HepG2 (cell line): ENCODE measurements at regions not wholly inside any gene's neighbourhood (a gene's known extent, or its start where the extent isn't known, plus 50 kb on each side); places are given as distances from the start of the nearest gene placed in this dataset.

ENCODE experiments used
- ATAC-seq: fragments of 200-7000 bp; cut with Tn5 transposase; 3 replicates; pipeline ENCODE4 v1.9.1; 2020; ENCODE audit warnings: mild to moderate bottlenecking, moderate library complexity
- BruUV-seq: library from RNA; stranded (reverse); fragments of 400-500 nt; replicated peaks from 2 replicates; lab custom pipeline; 2021; lab: Mats Ljungman, UMichigan
- CTCF ChIA-PET: fragments of 300-600 bp; formaldehyde crosslinking; extraction: SDS; loops from one replicate; lab custom pipeline; 2021; ENCODE audit warnings: low total read pairs, inconsistent platforms, low intra/inter-chr PET ratio; lab: Yijun Ruan, JAX
- POLR2A ChIA-PET: fragments of 350-600 bp; sonication (Branson Sonifier 250); formaldehyde crosslinking; loops from one replicate; lab custom pipeline; 2020; ENCODE audit warnings: antibody characterized with exemption, inconsistent platforms; lab: Yijun Ruan, JAX
- DNase-seq: peaks from one replicate; pipeline ENCODE4 v3.0.0-alpha.2; 2015; ENCODE audit warnings: low spot score
- FAIRE-seq: peaks from 3 replicates; lab custom pipeline; 2011; peaks lifted over from hg19 to GRCh38; lab: Jason Lieb, UNC
- H2AFZ ChIP-seq: one replicate; pipeline ENCODE4 v1.6.1; 2011; ENCODE audit warnings: low read length, inconsistent platforms
- H3K27ac ChIP-seq: fragments of 300-600 bp; 3 replicates; pipeline ENCODE4 v1.8.0; 2011; ENCODE audit warnings: mixed run types, mild to moderate bottlenecking, mixed read lengths, low read length, inconsistent platforms; ENCODE audit not compliant: insufficient read depth; ENCODE audit errors: extremely low read length
- H3K27me3 ChIP-seq, 2 experiments: fragments of 200-600 bp in 1 of 2; 2 replicates in 1 of 2; 3 replicates in 1 of 2; pipeline versions ENCODE4 v1.6.0 to v1.8.0; 2011; ENCODE audit warnings: low read length in 2 of 2, mild to moderate bottlenecking in 2 of 2, moderate library complexity in 2 of 2, inconsistent platforms in 1 of 2; ENCODE audit not compliant: insufficient read depth in 2 of 2, control insufficient read depth in 1 of 2
- H3K36me3 ChIP-seq, 2 experiments: fragments of 200-600 bp in 1 of 2; replicated peaks in 1 of 2; 2 replicates in 1 of 2; 3 replicates in 1 of 2; pipeline versions ENCODE4 v1.5.1 to v1.8.0; 2011; ENCODE audit warnings: low read length in 2 of 2, inconsistent platforms in 1 of 2; ENCODE audit not compliant: insufficient read depth in 2 of 2, control insufficient read depth in 1 of 2
- H3K4me1 ChIP-seq: 2 replicates; pipeline ENCODE4 v1.5.1; 2012; ENCODE audit warnings: low read length, inconsistent platforms; ENCODE audit not compliant: insufficient read depth
- H3K4me2 ChIP-seq: 2 replicates; pipeline ENCODE4 v1.6.0; 2011; ENCODE audit warnings: low read depth, low read length, inconsistent platforms
- H3K4me3 ChIP-seq, 3 experiments: fragments of 200-600 bp in 1 of 3; sonication (generic), shearing (Covaris generic) in 1 of 3; replicated peaks in 1 of 3; 2 replicates each; pipeline ENCODE4 v1.5.1; 2011 to 2016; ENCODE audit warnings: low read length in 3 of 3, inconsistent platforms in 2 of 3, low read depth in 2 of 3, mild to moderate bottlenecking in 2 of 3, control low read depth in 1 of 3, mixed read lengths in 1 of 3; ENCODE audit not compliant: insufficient read depth in 1 of 3
- H3K79me2 ChIP-seq: one replicate; pipeline ENCODE4 v1.6.1; 2011; ENCODE audit warnings: low read length, inconsistent platforms; ENCODE audit not compliant: insufficient read depth
- H3K9ac ChIP-seq: 2 replicates; pipeline ENCODE4 v1.6.0; 2011; ENCODE audit warnings: mild to moderate bottlenecking, low read depth, low read length, inconsistent platforms; ENCODE audit not compliant: insufficient read depth
- H3K9me3 ChIP-seq: 2 replicates; pipeline ENCODE4 v1.5.1; 2012; ENCODE audit warnings: mild to moderate bottlenecking, low read length
- H4K20me1 ChIP-seq: 2 replicates; pipeline ENCODE4 v1.6.0; 2011; ENCODE audit warnings: inconsistent platforms, mild to moderate bottlenecking, low read length, moderate library complexity; ENCODE audit not compliant: insufficient read depth
- ARNT ChIP-seq: fragments of 450-650 bp; IDR thresholded peaks from 2 replicates; pipeline ENCODE4 v1.6.1; 2017
- CHCHD3 ChIP-seq: sonication (generic); formaldehyde crosslinking; IDR thresholded peaks from 2 replicates; pipeline ENCODE4 v1.8.0; 2022; ENCODE audit warnings: mild to moderate bottlenecking, missing genetic modification reagents, moderate library complexity
- HOXA9 ChIP-seq: sonication (generic); formaldehyde crosslinking; IDR thresholded peaks from 2 replicates; pipeline ENCODE4 v1.8.1; 2022; ENCODE audit warnings: missing genetic modification reagents, mild to moderate bottlenecking, moderate library complexity, borderline replicate concordance
- NFATC3 ChIP-seq: sonication (generic); formaldehyde crosslinking; IDR thresholded peaks from 2 replicates; pipeline ENCODE4 v1.5.1; 2020; ENCODE audit warnings: mild to moderate bottlenecking, missing genetic modification reagents
- REPIN1 ChIP-seq: sonication (generic); formaldehyde crosslinking; IDR thresholded peaks from 2 replicates; pipeline ENCODE4 v1.8.0; 2022; ENCODE audit warnings: missing genetic modification reagents, low read depth, mild to moderate bottlenecking, borderline replicate concordance
- ZBTB42 ChIP-seq: sonication (generic); formaldehyde crosslinking; IDR thresholded peaks from 2 replicates; pipeline ENCODE4 v1.5.0; 2020; ENCODE audit warnings: mild to moderate bottlenecking, missing genetic modification reagents
- ZC3H13 ChIP-seq: sonication (generic); formaldehyde crosslinking; IDR thresholded peaks from 2 replicates; pipeline ENCODE4 v1.8.1; 2023; ENCODE audit warnings: mild to moderate bottlenecking, missing genetic modification reagents, moderate library complexity
- ZFP36 ChIP-seq: fragments of 150-350 bp; IDR thresholded peaks from 2 replicates; pipeline ENCODE4 v1.6.1; 2018; ENCODE audit warnings: borderline replicate concordance, low read length, low read depth; ENCODE audit not compliant: partially characterized antibody
- ZFP41 ChIP-seq: sonication (generic); formaldehyde crosslinking; IDR thresholded peaks from 2 replicates; pipeline ENCODE4 v1.4.0; 2020; ENCODE audit warnings: mild to moderate bottlenecking, missing genetic modification reagents, borderline replicate concordance
- ZNF546 ChIP-seq: sonication (generic); formaldehyde crosslinking; conservative IDR thresholded peaks from 2 replicates; pipeline ENCODE4 v1.8.1; 2023; ENCODE audit warnings: mild to moderate bottlenecking, missing genetic modification reagents
- ZNF550 ChIP-seq: sonication (generic); formaldehyde crosslinking; IDR thresholded peaks from 2 replicates; pipeline ENCODE4 v1.4.0; 2020; ENCODE audit warnings: mild to moderate bottlenecking, missing genetic modification reagents, borderline replicate concordance
- ZNF552 ChIP-seq: sonication (generic); formaldehyde crosslinking; IDR thresholded peaks from 2 replicates; pipeline ENCODE4 v1.9.0; 2022; ENCODE audit warnings: missing genetic modification reagents, mild to moderate bottlenecking, borderline replicate concordance
- ZNF709 ChIP-seq: sonication (generic); formaldehyde crosslinking; IDR thresholded peaks from 2 replicates; pipeline ENCODE4 v1.5.0; 2020; ENCODE audit warnings: mild to moderate bottlenecking, missing genetic modification reagents
- ZNF761 ChIP-seq: sonication (generic); formaldehyde crosslinking; conservative IDR thresholded peaks from 2 replicates; pipeline ENCODE4 v1.4.0; 2020; ENCODE audit warnings: mild to moderate bottlenecking, missing genetic modification reagents
- WGBS: methylation state at CpG from one replicate; pipeline ENCODE4 v1.1.6; 2017; ENCODE audit warnings: low lambda C conversion rate; 5-methylcytosine and 5-hydroxymethylcytosine counted together
- in situ Hi-C: cut with HindIII; loops from 2 replicates; pipeline ENCODE4 v1.10.0; 2017; ENCODE audit warnings: low pct_unique_long_range_greater_than_20kb; ENCODE audit not compliant: extremely low pct_ligation_motif_present
- intact Hi-C: fragments of 100-400 bp; cut with micrococcal nuclease; formaldehyde crosslinking; loops from one replicate; pipeline ENCODE4 v1.10.0; 2022; ENCODE audit not compliant: unreplicated experiment
- TF ChIP-seq, protein P1 (sequence below): sonication (generic); formaldehyde crosslinking; IDR thresholded peaks from 2 replicates; pipeline ENCODE4 v1.5.0; 2020; ENCODE audit warnings: mild to moderate bottlenecking, missing genetic modification reagents
- TF ChIP-seq, protein P2 (sequence below): IDR thresholded peaks from 2 replicates; pipeline ENCODE4 v1.4.0; 2020; ENCODE audit warnings: mild to moderate bottlenecking, missing genetic modification reagents

DNA sequence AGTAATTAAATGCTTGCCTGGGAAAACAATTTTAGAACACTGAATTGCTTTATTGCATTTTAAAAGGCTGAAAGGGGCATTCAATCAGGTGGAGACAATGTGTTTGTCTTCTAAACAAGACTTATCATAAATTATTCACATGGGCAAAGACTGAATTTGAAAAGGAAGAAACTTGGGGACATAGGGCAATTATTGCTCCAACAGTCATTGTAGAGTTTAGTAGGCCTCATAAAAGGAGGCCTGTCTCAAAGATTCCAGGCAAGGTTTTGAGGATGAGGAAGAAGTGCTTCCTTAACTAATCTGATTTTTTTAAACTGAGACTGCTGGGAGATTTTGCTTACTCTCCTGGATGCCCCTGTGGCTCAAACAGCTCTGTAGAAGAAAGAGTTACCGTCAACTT, 174.4 kb upstream of the RPS6KA3 start (continued):
- TF ChIP-seq, protein P1, sequence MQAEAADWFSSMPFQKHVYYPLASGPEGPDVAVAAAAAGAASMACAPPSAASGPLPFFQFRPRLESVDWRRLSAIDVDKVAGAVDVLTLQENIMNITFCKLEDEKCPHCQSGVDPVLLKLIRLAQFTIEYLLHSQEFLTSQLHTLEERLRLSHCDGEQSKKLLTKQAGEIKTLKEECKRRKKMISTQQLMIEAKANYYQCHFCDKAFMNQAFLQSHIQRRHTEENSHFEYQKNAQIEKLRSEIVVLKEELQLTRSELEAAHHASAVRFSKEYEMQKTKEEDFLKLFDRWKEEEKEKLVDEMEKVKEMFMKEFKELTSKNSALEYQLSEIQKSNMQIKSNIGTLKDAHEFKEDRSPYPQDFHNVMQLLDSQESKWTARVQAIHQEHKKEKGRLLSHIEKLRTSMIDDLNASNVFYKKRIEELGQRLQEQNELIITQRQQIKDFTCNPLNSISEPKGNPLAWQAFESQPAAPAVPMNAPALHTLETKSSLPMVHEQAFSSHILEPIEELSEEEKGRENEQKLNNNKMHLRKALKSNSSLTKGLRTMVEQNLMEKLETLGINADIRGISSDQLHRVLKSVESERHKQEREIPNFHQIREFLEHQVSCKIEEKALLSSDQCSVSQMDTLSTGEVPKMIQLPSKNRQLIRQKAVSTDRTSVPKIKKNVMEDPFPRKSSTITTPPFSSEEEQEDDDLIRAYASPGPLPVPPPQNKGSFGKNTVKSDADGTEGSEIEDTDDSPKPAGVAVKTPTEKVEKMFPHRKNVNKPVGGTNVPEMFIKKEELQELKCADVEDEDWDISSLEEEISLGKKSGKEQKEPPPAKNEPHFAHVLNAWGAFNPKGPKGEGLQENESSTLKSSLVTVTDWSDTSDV, result no peak
- no peak for TF ChIP-seq ZC3H13 (CRISPR knock-in tag)
- TF ChIP-seq ZNF709 (CRISPR knock-in tag), result no peak

DNA sequence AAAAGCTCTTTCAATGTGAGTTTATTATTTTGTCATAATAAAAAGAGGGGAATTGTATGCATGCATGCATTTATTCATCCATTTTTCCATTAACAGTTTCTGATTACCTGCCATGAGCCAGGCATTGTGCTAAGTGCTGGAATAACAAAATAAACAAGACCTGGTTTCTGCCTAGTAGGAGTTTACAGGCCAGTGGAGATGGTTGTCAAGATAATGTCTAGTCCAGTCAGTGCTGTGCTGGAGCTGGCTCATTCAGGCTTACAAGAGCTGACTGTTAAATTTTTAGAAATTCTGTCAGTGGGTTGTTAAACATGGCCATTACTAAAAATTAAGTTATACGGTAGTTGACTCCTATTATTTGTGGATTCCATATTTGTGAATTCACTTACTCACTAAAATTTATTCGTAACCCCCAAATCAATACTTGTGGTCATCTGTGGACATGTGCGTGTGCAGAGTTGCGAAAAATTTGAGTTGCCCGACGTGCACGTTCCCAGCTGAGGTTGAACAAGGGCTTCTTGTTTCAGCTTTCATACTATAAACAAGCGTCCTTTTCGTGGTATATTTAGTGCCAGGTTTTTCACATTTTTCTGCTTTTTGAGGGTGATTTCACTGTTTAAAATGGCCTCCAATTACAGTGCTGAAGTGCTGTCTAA, 172.3 kb upstream of the RPS6KA3 start:
- ChIA-PET POLR2A (interaction anchor here (1.0 to 3.4 kb wide), 10 partner anchors 42 to 226 kb away, joined by 3 to 12 read pairs (median 4); no protein-coding TSS in a partner anchor), CTCF (no interaction called here)
- Histone ChIP-seq H3K36me3 (no peaks in the 10 kb centered on the region), H3K27me3 (no peaks in the 10 kb centered on the region), H3K79me2 (peaks cover 2% of the 10 kb centered on the region), H2AFZ (no peak overlapping the region), H4K20me1 (no peaks in the 10 kb centered on the region), H3K27ac (peak overlapping the region; percentile 83), H3K4me2 (0 out of 2 replicates have a peak overlapping the region, but pooled peaks have one; percentile 12), H3K4me1 (peaks cover 97% of the 10 kb centered on the region), H3K9me3 (no peaks in the 10 kb centered on the region), H3K4me3 (no peak overlapping the region), H3K9ac (0 out of 2 replicates have a peak overlapping the region, but pooled peaks have one; percentile 26)
- peak; percentile 53 for DNase-seq
- FAIRE-seq, result peak; percentile 36
- WGBS, result 24% methylated on average over 9 of the region's 9 CpGs
- in situ Hi-C loops, result no loop called here
- no TSS peak for BruUV-seq
- intact Hi-C loops, result loop anchor here (5.0 kb wide), 1 partner anchor 57 kb away; no protein-coding TSS in a partner anchor
- ATAC-seq, result peak; percentile 73
- TF ChIP-seq ZNF552 (CRISPR knock-in tag) (no peak), ZNF546 (CRISPR knock-in tag) (no peak), REPIN1 (CRISPR knock-in tag) (no peak), ZNF550 (no peak), ZFP41 (no peak), CHCHD3 (CRISPR knock-in tag) (no peak), ZFP36 (no peak), ZBTB42 (no peak), NFATC3 (CRISPR knock-in tag) (no peak), HOXA9 (CRISPR knock-in tag) (no peak), ARNT (no peak), ZNF761 (no peak)
- TF ChIP-seq, protein P2, sequence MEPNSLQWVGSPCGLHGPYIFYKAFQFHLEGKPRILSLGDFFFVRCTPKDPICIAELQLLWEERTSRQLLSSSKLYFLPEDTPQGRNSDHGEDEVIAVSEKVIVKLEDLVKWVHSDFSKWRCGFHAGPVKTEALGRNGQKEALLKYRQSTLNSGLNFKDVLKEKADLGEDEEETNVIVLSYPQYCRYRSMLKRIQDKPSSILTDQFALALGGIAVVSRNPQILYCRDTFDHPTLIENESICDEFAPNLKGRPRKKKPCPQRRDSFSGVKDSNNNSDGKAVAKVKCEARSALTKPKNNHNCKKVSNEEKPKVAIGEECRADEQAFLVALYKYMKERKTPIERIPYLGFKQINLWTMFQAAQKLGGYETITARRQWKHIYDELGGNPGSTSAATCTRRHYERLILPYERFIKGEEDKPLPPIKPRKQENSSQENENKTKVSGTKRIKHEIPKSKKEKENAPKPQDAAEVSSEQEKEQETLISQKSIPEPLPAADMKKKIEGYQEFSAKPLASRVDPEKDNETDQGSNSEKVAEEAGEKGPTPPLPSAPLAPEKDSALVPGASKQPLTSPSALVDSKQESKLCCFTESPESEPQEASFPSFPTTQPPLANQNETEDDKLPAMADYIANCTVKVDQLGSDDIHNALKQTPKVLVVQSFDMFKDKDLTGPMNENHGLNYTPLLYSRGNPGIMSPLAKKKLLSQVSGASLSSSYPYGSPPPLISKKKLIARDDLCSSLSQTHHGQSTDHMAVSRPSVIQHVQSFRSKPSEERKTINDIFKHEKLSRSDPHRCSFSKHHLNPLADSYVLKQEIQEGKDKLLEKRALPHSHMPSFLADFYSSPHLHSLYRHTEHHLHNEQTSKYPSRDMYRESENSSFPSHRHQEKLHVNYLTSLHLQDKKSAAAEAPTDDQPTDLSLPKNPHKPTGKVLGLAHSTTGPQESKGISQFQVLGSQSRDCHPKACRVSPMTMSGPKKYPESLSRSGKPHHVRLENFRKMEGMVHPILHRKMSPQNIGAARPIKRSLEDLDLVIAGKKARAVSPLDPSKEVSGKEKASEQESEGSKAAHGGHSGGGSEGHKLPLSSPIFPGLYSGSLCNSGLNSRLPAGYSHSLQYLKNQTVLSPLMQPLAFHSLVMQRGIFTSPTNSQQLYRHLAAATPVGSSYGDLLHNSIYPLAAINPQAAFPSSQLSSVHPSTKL (CRISPR knock-in tag), result peak; percentile 56
